GM12892 (cell line): ENCODE measurements at regions not wholly inside any gene's neighbourhood (a gene's known extent, or its start where the extent isn't known, plus 50 kb on each side); places are given as distances from the start of the nearest gene placed in this dataset.

Experiments used
- POLR2A ChIP-seq: IDR thresholded peaks from 2 replicates; pipeline ENCODE4 v1.6.1; 2011; ENCODE audit warnings: low read depth, low read length, control low read depth
- POLR2AphosphoS5 ChIP-seq: IDR thresholded peaks from 2 replicates; pipeline ENCODE4 v1.6.1; 2011; ENCODE audit warnings: low read depth, low read length, control low read depth

- TF ChIP-seq POLR2A (no peak), POLR2AphosphoS5 (no peak)
Measured at GRCh38 chr4:54493862-54494261, 163.9 kb upstream of the KIT start.
